Lower leg skin (tissue), 4 donors: ENCODE measurements at regions not wholly inside any gene's neighbourhood (a gene's known extent, or its start where the extent isn't known, plus 50 kb on each side); places are given as distances from the start of the nearest gene placed in this dataset.
"Not testable (repeated sequence)": the region's sequence is repeated elsewhere in the genome, so short reads cannot be mapped to it uniquely, and the experiment has no call there.

Experiments used
- DNase-seq, 2 donors: peaks; one replicate each; pipeline ENCODE4 v3.0.0-alpha.2; 2019; ENCODE audit warnings: low spot score in 2 of 2
- H3K4me3 ChIP-seq: fragments of 200-600 bp; sonication (generic); 2 replicates; pipeline ENCODE4 v1.5.1; 2017; ENCODE audit warnings: mild to moderate bottlenecking, low read depth; ENCODE audit not compliant: poor library complexity, severe bottlenecking
- CTCF ChIP-seq, 3 donors: fragments of 450-650 bp; IDR thresholded peaks; one replicate each; pipeline ENCODE4 v1.5.1; 2016; ENCODE audit warnings: antibody characterized with exemption in 3 of 3, mild to moderate bottlenecking in 3 of 3, moderate library complexity in 2 of 3
- POLR2A ChIP-seq, 2 donors: fragments of 450-650 bp; IDR thresholded peaks; one replicate each; pipeline ENCODE4 v1.6.1; 2016 to 2017; ENCODE audit warnings: antibody characterized with exemption in 2 of 2, mild to moderate bottlenecking in 1 of 2, moderate library complexity in 1 of 2
- WGBS, 2 donors: methylation state at CpG; one replicate each; pipeline ENCODE4 v1.1.5; 2018; 5-methylcytosine and 5-hydroxymethylcytosine counted together
- intact Hi-C: fragments of 100-400 bp; cut with DNase I; formaldehyde crosslinking; loops from one replicate; pipeline ENCODE4 v1.15.0; 2023; ENCODE audit warnings: low total_unique reads

- H3K4me3 ChIP-seq, DNase-seq, intact Hi-C loops: not testable (repeated sequence)
- 94 to 95% methylated on average over 2 to 3 of the region's 3 CpGs for WGBS, 2 donors
Observed at GRCh38 chr5:99404764-99405302, 476.0 kb upstream of the CHD1 start.

- DNase-seq, H3K4me3 ChIP-seq, intact Hi-C loops: not testable (repeated sequence)
- 76 to 95% methylated on average over 1 of the region's 1 CpG for WGBS, 2 donors
Observed at GRCh38 chr5:99400571-99400970, 471.8 kb upstream of the CHD1 start.

GRCh38 chr5:99398976-99399375 is 470.2 kb upstream of the CHD1 start:
- no peak for TF ChIP-seq CTCF (IDR thresholded peaks at IDR 0.05)
- TF ChIP-seq POLR2A (IDR thresholded peaks at IDR 0.05) = no peak
- DNase-seq = no peak
- intact Hi-C loops = no loop called here
- no peak overlapping the region for H3K4me3 ChIP-seq

GRCh38 chr5:99386406-99387077 is 457.7 kb upstream of the CHD1 start:
- intact Hi-C loops = no loop called here
- H3K4me3 ChIP-seq = no peak overlapping the region
- 46 to 51% methylated on average over 1 of the region's 1 CpG for WGBS, 2 donors
- no peak for DNase-seq
- TF ChIP-seq POLR2A (IDR thresholded peaks at IDR 0.05) (no peak), CTCF (IDR thresholded peaks at IDR 0.05) (no peak)

- intact Hi-C loops = no loop called here
- no peak overlapping the region for H3K4me3 ChIP-seq
- 81% methylated on average over 4 of the region's 4 CpGs for WGBS, 2 donors
- DNase-seq = no peak
- TF ChIP-seq CTCF (IDR thresholded peaks at IDR 0.05) (no peak), POLR2A (IDR thresholded peaks at IDR 0.05) (no peak)
Observed at GRCh38 chr5:99379187-99379586, 450.4 kb upstream of the CHD1 start.

- intact Hi-C loops = no loop called here
- H3K4me3 ChIP-seq = no peak overlapping the region
- TF ChIP-seq POLR2A (IDR thresholded peaks at IDR 0.05) (no peak), CTCF (IDR thresholded peaks at IDR 0.05) (no peak)
- WGBS, 2 donors = 38 to 52% methylated on average over 2 of the region's 2 CpGs
- no peak for DNase-seq
Observed at GRCh38 chr5:99378443-99378842, 449.6 kb upstream of the CHD1 start.
